HG03575 (cell line): ENCODE measurements at regions not wholly inside any gene's neighbourhood (a gene's known extent, or its start where the extent isn't known, plus 50 kb on each side); places are given as distances from the start of the nearest gene placed in this dataset.

Experiments used
- ATAC-seq: cut with Tn5 transposase; IDR thresholded peaks from one replicate; pipeline ENCODE4 v1.9.1; 2021; ENCODE audit not compliant: unreplicated experiment, insufficient number of reproducible peaks, low FRiP score; ENCODE audit errors: extremely low read depth

GRCh38 chr10:129293991-129294700, 172.9 kb upstream of the MGMT start:
- no peak for ATAC-seq

GRCh38 chr10:129294944-129295343, 172.1 kb upstream of the MGMT start:
- ATAC-seq, result no peak

DNA sequence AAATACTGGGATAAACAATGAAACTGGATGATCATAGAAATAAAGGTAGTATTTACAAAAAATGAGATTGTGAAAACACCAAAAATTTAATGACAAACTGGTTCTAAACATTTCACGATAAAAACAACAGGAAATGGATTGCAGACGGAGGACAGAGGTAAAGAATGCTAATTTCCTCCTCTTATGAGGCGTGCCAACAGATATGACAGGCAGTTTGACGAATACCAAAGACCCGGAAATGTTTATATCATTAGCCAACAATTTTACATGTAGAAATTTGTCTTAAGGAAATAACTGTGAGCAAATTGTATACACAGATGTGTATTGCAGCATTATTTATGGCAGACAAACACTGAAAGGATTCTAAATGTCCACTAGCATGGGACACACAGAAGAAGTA, 162.0 kb upstream of the MGMT start:
- no peak for ATAC-seq

DNA sequence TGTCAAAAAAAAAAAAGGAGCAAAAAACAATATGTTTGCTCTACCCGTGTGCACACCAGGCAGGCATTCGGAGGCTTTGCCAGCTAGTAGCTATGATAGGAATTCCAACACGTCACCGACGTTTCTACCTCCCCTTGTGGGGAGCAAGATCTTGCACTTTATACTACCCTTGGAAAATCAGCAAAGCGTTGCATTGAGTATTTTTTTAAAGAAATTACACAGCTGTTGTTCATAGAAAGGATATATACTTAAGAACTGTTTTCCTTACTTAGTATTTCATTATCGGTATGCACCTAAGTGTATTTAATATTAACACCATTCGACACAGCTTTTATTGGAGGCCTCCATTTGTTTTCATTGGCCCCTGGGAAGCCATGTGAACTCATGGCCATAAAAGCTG, 159.9 kb upstream of the MGMT start:
- no peak for ATAC-seq

DNA sequence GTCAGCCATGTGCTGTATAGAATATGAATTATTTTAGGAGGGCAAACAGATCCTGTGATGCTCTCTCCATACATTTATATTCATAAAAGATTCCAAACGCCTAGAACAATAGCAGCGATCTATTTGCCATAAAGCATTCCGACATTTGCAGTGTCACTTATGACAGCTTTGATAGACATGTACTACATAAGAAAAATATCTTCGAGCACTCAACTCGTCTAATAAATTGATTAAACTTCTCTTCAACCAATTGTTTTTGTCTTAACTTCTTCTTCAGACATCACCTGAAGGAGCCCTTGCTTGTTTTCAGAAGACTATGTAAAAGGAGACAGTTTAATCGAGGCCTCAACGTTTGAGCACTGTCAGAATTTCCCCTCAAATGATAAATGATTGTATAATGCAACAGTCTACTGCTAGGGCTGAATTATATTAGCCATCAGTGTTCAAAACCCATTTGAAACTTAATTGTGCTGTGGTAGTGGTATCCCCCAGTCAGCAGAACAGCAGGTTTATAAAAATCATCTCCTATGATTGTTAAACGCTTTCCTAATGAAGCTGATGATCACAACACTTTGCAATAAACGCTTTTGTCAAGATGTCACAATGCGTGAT, 158.0 kb upstream of the MGMT start:
- no peak for ATAC-seq

DNA sequence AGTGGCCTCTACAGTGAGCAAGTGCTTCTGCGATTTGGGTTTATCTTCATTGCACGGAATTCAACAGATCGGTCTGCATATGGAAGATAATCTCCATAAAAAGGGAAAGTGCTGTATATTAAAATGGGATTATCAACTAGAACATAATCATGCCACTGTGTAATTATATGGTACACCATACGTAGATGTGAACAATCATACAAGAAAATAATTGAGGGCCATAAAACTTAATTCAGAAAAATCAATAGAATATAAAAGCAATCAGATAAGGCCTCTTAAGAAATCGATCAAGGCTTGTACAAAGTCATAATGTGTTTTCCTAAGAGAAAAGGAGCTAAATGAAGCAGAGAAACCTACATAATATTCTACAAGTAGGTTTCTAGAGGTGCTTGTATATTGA, 157.5 kb upstream of the MGMT start:
- no peak for ATAC-seq

DNA sequence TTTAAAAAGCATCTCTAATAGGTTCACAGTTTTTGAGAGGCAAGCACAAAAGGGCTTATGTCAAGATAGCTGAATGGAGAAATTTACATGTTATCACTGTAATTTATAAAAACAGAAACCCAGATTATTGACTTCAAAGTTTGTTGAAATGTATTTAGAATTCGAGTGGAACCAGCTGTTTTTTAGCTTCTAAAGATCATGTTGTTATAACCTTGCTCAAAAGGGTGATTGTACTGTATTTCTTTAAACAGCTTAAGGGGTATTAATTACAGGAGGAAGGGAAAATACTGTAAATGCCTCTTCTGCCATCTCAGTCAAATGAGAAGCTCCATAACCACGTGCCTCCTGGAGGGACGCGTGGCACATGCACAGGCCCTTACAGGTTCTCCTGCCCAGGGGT, 156.2 kb upstream of the MGMT start:
- ATAC-seq, result no peak

GRCh38 chr10:129319934-129320333, 147.1 kb upstream of the MGMT start:
- no peak for ATAC-seq

- ATAC-seq, result no peak
Measured at GRCh38 chr10:129320340-129320739, 146.7 kb upstream of the MGMT start.

GRCh38 chr10:129321727-129322126, 145.3 kb upstream of the MGMT start:
- ATAC-seq, result no peak

DNA sequence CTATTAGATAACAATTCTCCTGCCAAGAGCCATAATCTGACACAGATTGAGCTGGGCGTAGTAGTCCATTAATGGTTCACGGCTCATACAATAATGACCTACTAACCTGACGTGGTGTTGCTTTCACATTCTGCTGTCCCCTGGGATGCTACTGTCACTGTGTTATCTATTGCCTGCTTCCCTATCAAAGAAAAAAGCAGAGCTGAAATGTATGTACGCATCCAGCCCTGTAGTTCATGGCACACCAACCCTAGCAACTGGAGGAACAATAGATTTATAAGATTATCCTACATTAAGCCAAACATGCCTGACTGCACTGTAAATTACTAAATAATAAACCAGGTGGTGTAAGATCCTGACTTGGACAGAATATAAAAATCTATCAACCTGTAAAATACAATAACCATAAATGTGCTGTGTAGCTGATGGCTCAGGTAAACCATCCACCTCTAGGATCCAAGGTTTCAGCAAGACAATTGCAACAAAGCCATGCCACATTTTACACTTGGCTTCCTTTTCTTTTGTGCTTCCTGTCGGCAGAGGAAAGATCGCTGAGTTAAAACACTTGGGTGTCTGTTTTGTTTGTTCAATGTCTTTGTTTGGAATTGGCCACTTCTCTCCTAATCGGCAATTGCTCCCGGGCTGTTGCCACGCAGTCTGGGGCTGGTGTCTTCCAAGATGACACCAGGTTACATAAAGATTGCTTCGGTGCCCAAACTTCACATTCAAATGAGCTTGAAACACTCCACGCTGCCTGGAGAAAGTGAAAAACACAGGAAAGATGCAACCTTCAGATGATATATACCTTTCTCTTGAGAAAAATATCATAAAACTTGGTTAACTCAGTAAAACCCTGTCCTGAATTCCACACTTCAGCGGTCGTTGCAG, 143.9 kb upstream of the MGMT start:
- ATAC-seq, result no peak

DNA sequence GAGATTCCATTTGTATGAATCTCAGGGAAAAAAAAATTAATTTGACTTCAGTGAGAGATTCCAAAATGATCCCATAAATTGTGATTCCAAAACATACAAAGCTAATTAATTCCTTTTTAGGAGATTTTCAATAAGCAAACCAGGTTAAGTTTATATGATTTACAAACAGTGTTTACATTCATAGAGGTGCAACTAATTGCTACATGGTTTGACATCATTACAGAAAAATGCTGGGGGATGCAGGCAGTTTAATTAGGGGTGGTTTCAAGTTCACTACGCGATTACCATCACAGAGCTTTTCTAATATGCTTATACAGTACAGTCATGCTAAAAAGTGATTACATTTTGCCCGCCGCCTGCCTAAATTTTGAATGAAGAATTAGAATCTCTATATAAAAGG, 143.2 kb upstream of the MGMT start:
- ATAC-seq, result no peak

DNA sequence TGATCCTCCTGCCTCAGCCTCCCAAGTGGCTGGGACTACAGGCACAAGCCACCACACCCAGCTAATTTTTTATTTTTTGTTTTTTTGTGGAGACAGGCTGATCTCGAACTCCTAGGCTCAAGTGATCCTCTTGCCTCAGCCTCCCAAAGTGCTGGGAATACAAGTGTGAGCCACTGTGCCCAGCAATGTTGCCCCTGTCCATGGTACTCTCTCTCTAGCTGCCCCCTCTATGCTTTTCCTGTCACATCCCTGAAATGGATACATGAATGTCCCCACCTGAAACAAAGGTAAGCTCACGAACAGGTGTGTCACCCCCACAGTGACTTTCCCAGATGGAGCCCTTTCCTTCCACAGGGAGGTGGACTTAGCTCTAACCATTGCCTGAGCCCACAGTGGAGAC, 141.1 kb upstream of the MGMT start:
- no peak for ATAC-seq

DNA sequence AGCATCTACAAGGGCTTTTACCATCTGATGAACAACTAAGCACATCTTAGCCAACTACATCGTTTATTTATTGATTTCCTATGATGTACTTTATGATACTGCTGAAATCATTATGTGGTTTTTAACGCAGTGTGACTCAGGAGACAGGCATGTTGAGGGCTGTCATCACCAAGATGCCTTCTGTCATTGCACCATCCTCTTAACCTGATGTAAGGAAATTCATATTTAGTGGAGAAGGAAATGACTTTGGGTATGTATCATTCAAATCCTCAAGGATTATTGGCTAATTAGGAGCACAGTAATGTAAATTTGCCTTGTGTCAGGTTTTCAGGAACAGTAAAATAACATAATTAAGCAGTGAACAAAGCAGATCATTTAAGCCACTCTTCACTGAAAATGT, 138.5 kb upstream of the MGMT start:
- ATAC-seq, result no peak

DNA sequence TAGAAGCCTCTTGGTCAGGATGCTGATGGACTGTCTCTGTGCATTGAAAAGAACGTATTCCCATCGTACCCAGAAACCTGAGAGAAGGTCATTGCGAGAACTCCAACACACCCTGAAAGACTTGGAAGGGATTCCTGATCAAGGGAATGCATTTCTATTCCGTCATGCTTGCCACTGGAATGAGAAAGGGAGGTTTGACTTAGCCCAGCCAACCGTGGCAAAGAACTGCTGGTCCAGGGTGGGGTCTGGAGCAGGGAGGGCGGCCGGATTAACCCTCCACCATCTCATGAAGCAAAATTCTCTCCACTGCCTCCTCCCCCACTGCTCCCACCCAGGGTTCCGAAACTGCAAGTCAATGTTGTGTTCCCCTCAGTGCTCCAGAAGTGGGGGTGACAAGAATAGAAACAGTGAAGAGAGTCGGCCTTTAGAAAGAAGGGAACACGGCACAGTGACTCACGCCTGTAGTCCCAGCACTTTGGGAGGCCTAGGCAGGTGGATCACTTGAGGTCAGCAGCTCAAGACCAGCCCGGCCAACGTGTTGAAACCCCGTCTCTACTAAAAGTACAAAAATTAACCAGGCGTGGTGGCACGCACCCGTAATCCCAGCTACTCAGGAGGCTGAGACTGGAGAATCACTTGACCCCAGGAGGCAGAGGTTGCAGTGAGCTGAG, 137.5 kb upstream of the MGMT start:
- no peak for ATAC-seq

- no peak for ATAC-seq
Measured at GRCh38 chr10:129330211-129330610, 136.8 kb upstream of the MGMT start.

GRCh38 chr10:129331207-129331838, 135.7 kb upstream of the MGMT start:
- no peak for ATAC-seq

DNA sequence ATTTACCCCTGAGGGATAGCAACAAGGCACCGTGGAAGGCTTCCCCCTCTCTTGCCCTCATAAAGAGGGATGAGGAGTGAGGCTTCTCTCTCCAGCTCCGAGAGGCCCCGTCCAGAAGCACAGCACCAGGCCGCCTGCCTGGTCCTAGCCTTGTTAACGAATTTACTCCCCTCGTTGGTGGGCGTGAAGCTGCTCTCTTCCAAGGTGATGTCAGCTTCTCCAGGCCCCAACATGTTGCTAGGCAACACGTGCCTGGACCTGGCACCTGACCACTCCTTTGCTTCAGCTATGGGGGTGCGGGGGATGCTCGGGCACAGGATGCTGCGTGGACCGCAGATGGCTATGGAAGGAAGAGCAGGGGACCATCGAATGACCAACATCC, 135.2 kb upstream of the MGMT start:
- ATAC-seq, result no peak

DNA sequence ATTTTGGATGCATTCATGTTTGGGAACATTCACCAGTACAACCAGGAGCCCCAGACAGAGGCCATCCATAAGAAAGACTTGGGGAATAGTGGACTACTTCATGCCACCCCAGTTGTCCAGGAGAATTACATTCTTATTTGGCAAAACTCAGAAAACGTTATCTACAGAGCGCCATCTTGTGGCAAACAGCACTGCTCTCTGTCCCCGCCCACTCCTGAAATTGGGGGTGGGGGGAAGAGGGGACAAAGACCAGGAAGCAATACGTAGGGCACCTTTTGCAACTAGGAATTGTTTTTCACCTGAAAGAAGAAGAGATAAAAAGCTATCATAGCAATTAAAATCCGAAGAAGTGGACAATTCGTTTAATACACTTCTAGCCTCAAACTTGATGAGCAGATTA, 134.6 kb upstream of the MGMT start:
- ATAC-seq, result no peak
